ENCODE measurements at regions not wholly inside any gene's neighbourhood (a gene's known extent, or its start where the extent isn't known, plus 50 kb on each side); places are given as distances from the start of the nearest gene placed in this dataset.

GRCh38 chr9:96128880-96129279, 173.1 kb downstream of the HSD17B3 start:
- DNase-seq (ENCODE audit: low spot score): no peak
- no peak for TF ChIP-seq EZH2phosphoT487 (IDR thresholded peaks at IDR 0.05)
- no peak for TF ChIP-seq EZH2 (IDR thresholded peaks at IDR 0.05)
- TF ChIP-seq CTCF (IDR thresholded peaks at IDR 0.05): no peak
- Mint-ChIP-seq H3K9me3 (no peaks in the 10 kb centered on the region), H3K36me3 (no peaks in the 10 kb centered on the region), H3K27me3 (ENCODE audit: insufficient read depth, low read depth) (peaks cover 17% of the 10 kb centered on the region), H3K27ac (no peak overlapping the region), H3K4me1 (peaks cover 13% of the 10 kb centered on the region), H3K4me3 (no peak overlapping the region)
- H3K36me3 ChIP-seq: no peaks in the 10 kb centered on the region
- no peak overlapping the region for H3K4me3 ChIP-seq
- H3K9ac ChIP-seq: no peak overlapping the region
- no peaks in the 10 kb centered on the region for H3K79me2 ChIP-seq (ENCODE audit: low read depth)
- peak overlapping the region; percentile 66 for H3K4me2 ChIP-seq
- H3K27ac ChIP-seq: no peak overlapping the region
- peaks cover 36% of the 10 kb centered on the region for H3K4me1 ChIP-seq
- no peak overlapping the region for H2AFZ ChIP-seq (replicated peaks)
- H3K27me3 ChIP-seq: peaks cover 31% of the 10 kb centered on the region
- peaks cover 4% of the 10 kb centered on the region for H4K20me1 ChIP-seq (ENCODE audit: low read depth)
- peaks cover 33% of the 10 kb centered on the region for H3F3A ChIP-seq (ENCODE audit: low read depth)
- no peaks in the 10 kb centered on the region for H3K9me3 ChIP-seq (ENCODE audit: low read depth)

GRCh38 chr9:96126321-96126881, 175.6 kb downstream of the HSD17B3 start:
- Histone ChIP-seq H3K4me2 (peak overlapping the region; percentile 67), H4K20me1 (ENCODE audit: low read depth) (peaks cover 4% of the 10 kb centered on the region), H3K79me2 (ENCODE audit: low read depth) (no peaks in the 10 kb centered on the region), H3F3A (ENCODE audit: low read depth) (peaks cover 33% of the 10 kb centered on the region), H3K36me3 (no peaks in the 10 kb centered on the region), H3K9ac (no peak overlapping the region), H3K4me1 (peaks cover 36% of the 10 kb centered on the region), H3K27me3 (peaks cover 27% of the 10 kb centered on the region), H3K27ac (no peak overlapping the region), H3K9me3 (ENCODE audit: low read depth) (no peaks in the 10 kb centered on the region), H2AFZ (replicated peaks) (no peak overlapping the region), H3K4me3 (no peak overlapping the region)
- Mint-ChIP-seq H3K4me3 (no peak overlapping the region), H3K36me3 (no peaks in the 10 kb centered on the region), H3K27me3 (ENCODE audit: insufficient read depth, low read depth) (peaks cover 14% of the 10 kb centered on the region), H3K27ac (no peak overlapping the region), H3K4me1 (peaks cover 13% of the 10 kb centered on the region), H3K9me3 (peaks cover 3% of the 10 kb centered on the region)
- no peak for TF ChIP-seq CTCF (IDR thresholded peaks at IDR 0.05)
- TF ChIP-seq EZH2 (IDR thresholded peaks at IDR 0.05): no peak
- no peak for TF ChIP-seq EZH2phosphoT487 (IDR thresholded peaks at IDR 0.05)
- DNase-seq (ENCODE audit: low spot score): peak; percentile 58

GRCh38 chr9:96125624-96126023, 176.4 kb downstream of the HSD17B3 start:
- no peak for TF ChIP-seq EZH2 (IDR thresholded peaks at IDR 0.05)
- TF ChIP-seq EZH2phosphoT487 (IDR thresholded peaks at IDR 0.05): no peak
- no peak for TF ChIP-seq CTCF (IDR thresholded peaks at IDR 0.05)
- Histone ChIP-seq H3K9me3 (ENCODE audit: low read depth) (no peaks in the 10 kb centered on the region), H3K27ac (no peak overlapping the region), H3K4me3 (no peak overlapping the region), H3F3A (ENCODE audit: low read depth) (peaks cover 31% of the 10 kb centered on the region), H2AFZ (replicated peaks) (no peak overlapping the region), H3K4me1 (peaks cover 36% of the 10 kb centered on the region), H3K79me2 (ENCODE audit: low read depth) (no peaks in the 10 kb centered on the region), H3K4me2 (peak overlapping the region; percentile 67), H4K20me1 (ENCODE audit: low read depth) (peaks cover 4% of the 10 kb centered on the region), H3K9ac (no peak overlapping the region), H3K36me3 (no peaks in the 10 kb centered on the region), H3K27me3 (peaks cover 21% of the 10 kb centered on the region)
- Mint-ChIP-seq H3K9me3 (peaks cover 3% of the 10 kb centered on the region), H3K36me3 (no peaks in the 10 kb centered on the region), H3K4me3 (no peak overlapping the region), H3K27ac (no peak overlapping the region), H3K27me3 (ENCODE audit: insufficient read depth, low read depth) (peaks cover 10% of the 10 kb centered on the region), H3K4me1 (peaks cover 13% of the 10 kb centered on the region)
- DNase-seq (ENCODE audit: low spot score): no peak
